DMS114 treated with DMSO at 0.1 percent for 48 hours (cell line): ENCODE measurements at regions not wholly inside any gene's neighbourhood (a gene's known extent, or its start where the extent isn't known, plus 50 kb on each side); places are given as distances from the start of the nearest gene placed in this dataset.
"Not testable (repeated sequence)": the region's sequence is repeated elsewhere in the genome, so short reads cannot be mapped to it uniquely, and the experiment has no call there.

Experiments
- DNase-seq: peaks from one replicate; lab custom pipeline; 2025; ENCODE audit not compliant: unreplicated experiment; lab: John Stamatoyannopoulos, UW

DNA sequence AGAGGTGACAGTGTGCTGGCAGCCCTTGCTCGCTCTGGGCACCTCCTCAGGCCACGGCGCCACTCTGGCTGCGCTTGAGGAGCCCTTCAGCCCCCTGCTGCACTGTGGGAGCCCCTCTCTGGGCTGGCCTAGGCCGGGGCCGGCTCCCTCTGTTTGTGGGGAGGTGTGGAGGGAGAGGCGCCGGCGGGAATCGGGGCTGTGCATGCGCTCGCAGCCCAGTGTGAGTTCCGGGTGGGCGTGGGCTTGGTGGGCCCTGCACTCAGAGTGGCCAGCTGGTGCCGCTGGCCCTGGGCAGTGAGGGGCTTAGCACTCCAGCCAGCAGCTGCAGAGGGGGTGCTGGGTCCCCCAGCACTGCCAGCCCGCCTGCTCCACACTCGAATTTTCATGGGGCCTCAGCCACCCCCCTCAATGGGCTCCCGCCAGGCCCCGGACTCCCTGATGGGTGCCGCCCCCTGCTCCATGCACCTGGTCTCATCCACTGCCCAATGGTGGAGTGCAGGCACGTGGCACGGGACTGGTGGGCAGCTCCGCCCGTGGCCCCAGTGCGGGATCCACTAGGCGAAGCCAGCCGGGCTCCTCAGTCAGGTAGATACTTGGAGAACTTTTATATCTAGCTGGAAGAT is 96.7 kb upstream of the BET1 start:
- DNase-seq, result no peak

DNA sequence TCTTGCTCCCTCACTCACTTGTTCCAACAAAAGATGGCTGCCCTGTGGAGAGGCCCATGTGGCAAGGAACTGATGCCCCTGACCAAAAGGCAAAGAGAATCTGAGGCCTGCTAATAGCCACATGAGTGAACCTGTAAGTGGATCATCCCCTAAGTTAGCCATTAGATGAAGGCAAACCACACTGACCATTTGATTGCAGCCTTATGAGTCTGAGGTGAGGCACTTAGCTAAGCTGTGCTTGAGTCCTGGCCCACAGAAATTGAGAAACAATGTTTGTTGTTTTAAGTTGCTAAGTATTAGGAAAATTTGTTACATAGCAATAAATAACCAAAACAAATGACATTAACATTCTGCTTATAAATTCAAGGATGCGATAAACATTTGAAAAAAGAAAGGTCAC is 100.1 kb upstream of the BET1 start:
- DNase-seq, result no peak

- no peak for DNase-seq
These were observed 105.4 kb upstream of the BET1 start for GRCh38 chr7:94109556-94109955.

- no peak for DNase-seq
These were observed 106.9 kb upstream of the BET1 start for GRCh38 chr7:94111009-94111408.

DNA sequence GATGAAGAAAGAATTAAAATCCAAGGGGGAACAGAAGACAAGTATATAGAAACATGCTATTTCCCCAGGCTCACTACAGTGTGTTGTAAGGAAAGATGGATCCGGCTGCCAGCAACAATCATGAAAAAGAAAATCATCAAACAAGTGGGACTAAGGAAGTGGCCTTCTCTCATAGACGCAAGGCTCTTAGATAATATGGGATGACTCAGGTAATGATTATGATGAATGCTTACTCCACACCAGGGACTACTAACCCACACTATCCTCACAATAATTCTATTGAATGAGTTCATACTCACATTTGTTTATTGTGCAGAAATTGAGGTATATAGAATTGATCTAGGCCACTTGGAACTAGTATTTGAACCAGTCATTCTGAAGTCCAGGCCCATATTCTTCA is 111.2 kb upstream of the BET1 start:
- no peak for DNase-seq

DNA sequence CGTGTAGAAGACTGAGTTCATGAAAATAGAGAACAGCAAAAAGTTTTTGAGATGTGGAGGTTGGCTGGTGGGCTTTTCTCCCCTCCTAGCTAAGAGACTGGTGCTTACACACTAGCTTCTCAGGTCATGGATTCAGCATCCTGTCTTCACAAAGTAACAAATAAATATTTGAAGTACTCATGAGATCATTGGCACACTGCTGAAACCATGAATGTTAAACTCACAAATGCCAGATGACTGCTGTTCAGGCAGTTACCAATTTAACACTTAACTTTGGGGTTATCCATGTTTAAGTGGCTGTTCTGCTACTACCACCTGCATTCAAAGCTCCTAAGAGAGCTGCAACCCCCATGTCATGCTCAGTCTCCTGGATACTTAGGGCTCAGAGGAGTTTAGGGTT is 119.0 kb upstream of the BET1 start:
- no peak for DNase-seq

GRCh38 chr7:94127026-94127425 is 122.9 kb upstream of the BET1 start:
- no peak for DNase-seq

- DNase-seq, result no peak
These were observed 123.9 kb upstream of the BET1 start for GRCh38 chr7:94128072-94128471.

GRCh38 chr7:94129443-94130140 is 125.4 kb upstream of the BET1 start:
- no peak for DNase-seq

DNA sequence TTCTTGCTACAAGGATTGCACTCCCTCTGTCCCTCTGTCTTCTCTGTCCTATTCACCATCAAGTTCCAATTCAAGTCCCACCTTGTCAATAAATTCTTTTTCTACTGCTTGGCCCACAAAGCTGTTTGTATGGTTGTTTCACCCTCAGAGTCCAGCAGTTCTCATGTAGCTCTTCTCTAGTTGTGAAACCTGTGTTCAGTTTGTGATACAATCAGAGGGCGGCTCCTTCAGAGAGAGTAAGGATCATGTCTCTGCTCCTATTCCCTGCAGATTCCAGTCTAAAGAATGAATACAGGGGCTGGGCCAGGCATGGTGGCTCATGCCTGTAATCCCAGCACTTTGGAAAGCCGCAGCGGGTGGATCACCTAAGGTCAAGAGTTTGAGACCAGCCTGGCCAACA is 126.6 kb upstream of the BET1 start:
- DNase-seq, result no peak

DNA sequence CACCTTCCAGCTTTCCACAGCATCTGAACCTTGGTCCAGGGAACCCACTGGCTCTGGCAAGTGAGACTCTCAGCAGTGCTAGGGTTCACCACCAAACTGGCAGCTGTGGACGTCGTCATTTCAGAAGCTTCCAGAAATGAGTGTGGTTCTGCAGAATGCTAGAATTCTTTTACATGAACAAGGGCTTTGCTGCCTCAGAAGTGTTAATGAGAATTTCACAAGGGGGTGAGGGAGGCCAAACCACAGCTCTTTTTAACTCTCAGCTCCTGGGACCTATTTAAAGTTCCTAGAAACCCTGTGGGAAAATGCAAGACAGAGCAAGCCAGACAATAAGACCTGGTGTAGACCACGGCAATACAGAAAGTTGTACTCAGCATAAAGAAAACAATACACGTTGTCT is 129.3 kb upstream of the BET1 start:
- no peak for DNase-seq

DNA sequence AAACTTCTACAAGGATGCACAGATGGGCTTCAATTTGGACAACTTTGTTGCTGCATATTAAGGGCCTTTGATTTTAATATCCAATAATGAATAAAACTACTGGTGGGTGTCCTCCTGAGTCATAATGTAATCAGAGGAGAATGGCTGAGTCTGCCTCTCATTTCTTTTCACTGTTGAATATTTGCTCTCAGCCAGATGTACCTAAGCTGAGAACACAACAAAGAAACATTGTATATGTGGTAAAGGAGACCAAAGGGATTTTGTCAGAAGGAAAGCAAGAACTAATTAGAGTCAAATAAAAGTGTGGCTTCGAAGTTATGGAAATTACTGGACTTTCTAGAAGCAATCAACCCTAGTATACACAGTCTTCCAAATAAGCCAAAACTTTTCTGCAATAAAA is 131.0 kb upstream of the BET1 start:
- DNase-seq, result no peak

DNA sequence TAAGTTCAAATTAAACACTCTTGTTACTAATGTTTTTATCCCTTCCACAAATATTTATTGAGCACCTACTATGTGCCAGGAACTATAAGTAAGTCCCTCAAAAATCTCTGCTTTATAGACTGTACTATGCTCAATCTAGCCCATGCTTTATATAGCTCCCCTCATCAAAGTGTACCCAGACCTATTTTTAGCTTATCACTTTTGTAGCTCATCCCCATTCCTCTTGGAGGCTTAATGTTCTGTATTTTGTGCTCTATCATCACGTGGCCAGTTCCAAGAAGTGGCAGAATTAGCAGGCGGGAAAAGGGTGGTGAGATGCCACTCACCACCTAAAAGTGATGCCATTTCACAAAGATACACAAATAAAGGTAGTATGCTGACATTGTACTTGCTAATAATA is 138.1 kb upstream of the BET1 start:
- DNase-seq, result no peak

GRCh38 chr7:94145602-94146001 is 141.4 kb upstream of the BET1 start:
- DNase-seq, result no peak

DNA sequence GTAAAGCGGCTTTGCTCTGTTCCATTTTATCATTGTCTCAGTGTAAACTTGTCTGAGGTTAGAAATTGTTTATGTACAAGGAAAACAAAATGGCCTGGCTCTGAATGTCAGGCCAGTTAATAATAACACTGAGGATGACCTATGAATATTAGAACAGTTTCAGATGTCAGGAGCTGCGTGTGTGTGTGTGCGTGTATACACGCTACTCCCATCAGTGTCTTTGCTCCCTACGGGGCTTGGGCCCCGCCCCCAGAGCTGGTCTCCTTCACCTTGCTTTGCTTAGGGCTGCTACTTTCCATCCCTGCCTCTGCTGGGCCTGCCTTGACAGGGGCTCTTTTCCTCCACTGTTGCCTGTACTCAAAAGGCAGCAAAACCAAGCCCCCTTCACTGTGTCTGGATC is 142.3 kb upstream of the BET1 start:
- no peak for DNase-seq

DNA sequence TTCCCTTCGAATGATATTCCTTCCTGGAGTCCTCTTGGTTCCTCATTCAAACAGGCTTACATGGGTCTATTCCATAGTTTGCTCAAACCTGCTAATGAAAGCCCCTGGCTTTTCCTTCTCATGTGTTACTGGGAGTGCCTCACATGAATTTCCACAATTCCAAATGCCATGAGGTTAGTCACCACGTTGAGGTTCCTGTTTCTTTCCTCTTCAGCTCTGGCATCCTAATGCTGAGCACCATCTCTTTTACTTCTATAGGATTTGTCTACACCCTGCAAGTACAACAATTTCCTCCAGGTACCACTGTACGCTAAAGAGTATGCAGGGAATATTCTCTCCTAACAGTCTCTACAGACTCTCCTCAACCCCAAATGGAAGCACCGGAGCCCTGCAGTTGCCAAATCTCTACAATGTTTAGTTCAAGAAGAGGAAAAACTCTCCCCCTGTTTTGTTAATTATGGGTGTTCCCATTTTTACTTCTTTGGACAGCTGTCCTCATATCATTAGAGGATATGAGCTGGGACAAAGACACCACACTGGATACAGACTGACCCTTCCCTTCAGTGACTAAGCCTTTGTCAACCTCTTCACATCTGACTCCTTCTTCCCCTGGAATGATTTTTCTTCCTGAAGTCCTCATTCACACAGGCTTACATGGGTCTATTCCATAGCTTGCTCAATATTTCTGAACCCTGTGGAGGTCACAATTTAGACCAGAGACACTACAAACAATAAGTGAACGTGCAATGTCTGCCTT is 145.8 kb upstream of the BET1 start:
- DNase-seq, result no peak

- DNase-seq, result no peak
These were observed 150.0 kb upstream of the BET1 start for GRCh38 chr7:94154182-94154581.

GRCh38 chr7:94154858-94155257 is 150.7 kb upstream of the BET1 start:
- no peak for DNase-seq

DNA sequence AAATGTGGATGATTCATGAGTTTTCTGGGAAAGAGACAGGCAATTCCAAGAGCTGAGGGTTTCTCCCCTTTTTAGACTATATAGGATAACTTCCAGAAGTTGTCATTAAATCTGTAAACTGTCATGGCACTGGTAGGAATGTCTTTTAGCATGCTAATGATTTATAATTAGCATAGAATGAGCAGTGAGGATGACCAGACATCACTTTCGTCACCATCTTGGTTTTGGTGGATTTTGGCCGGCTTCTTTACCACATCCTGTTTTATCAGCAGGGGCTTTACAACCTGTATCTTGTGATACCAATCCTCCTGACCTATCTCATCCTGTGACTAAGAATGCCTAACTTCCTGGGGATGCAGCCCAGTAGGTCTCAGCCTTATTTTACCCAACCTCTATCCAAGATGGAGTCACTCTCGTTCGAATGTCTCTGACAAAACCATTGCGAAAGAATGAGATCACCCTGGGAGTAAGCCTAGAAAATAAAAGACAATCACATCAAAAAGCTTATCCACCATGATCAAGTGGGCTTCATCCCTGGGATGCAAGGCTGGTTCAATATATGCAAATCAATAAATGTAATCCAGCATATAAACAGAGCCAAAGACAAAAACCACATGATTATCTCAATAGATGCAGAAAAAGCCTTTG is 153.6 kb upstream of the BET1 start:
- not testable (repeated sequence) for DNase-seq

DNA sequence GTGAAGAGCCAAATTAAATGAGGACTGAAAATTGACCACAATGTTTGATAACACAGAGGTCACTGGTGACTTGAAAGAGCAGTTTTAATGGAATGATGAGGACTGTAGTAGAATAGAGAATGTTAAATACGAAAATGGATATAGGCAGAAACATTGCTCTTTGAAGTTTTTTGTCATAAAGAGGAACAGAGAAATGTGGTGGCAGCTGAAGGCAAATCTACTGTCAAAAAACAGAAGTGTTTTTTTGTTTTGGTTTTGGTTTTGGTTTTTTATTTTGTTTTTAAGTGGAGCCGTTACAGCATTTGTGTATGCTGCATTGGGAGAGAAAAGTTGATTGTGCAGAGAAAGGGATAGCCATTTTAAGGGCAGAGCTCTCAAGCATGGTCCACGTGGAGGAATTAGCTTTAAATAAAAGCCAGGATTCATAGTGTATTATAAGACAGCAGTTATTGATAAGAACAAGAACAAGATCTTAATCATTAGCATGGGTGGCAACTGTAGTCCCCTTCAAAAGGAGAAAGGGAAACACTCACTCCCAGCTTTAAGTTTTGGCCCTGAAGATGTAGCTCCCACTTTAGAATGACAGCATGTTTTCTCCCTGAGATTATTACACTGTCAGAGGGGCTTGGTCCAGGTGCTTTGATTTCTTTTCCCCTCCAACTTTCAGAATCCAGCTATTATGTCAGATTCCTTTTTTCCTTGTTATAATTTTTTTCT is 156.7 kb upstream of the BET1 start:
- no peak for DNase-seq

- no peak for DNase-seq
These were observed 157.3 kb upstream of the BET1 start for GRCh38 chr7:94161476-94161875.
